ENCODE measurements at regions not wholly inside any gene's neighbourhood (a gene's known extent, or its start where the extent isn't known, plus 50 kb on each side); places are given as distances from the start of the nearest gene placed in this dataset.

- Histone ChIP-seq H3K4me1 (ENCODE audit: control insufficient read depth, insufficient read depth, low read length) (no peaks in the 10 kb centered on the region), H3K27me3 (ENCODE audit: control insufficient read depth, insufficient read depth, low read length) (no peaks in the 10 kb centered on the region), H3K27ac (ENCODE audit: low read depth, low read length) (no peak overlapping the region), H3K4me3 (ENCODE audit: low read length) (no peak overlapping the region), H3K9ac (ENCODE audit: low read length) (no peak overlapping the region), H3K36me3 (ENCODE audit: control insufficient read depth, insufficient read depth, low read length) (no peaks in the 10 kb centered on the region)
Measured at GRCh38 chr12:86659985-86660384, 403.8 kb upstream of the MGAT4C start.

- Histone ChIP-seq H3K9ac (ENCODE audit: low read length) (no peak overlapping the region), H3K36me3 (ENCODE audit: control insufficient read depth, insufficient read depth, low read length) (no peaks in the 10 kb centered on the region), H3K4me3 (ENCODE audit: low read length) (no peak overlapping the region), H3K27me3 (ENCODE audit: control insufficient read depth, insufficient read depth, low read length) (no peaks in the 10 kb centered on the region), H3K4me1 (ENCODE audit: control insufficient read depth, insufficient read depth, low read length) (no peaks in the 10 kb centered on the region), H3K27ac (ENCODE audit: low read depth, low read length) (no peak overlapping the region)
Measured at GRCh38 chr12:86658303-86658702, 402.1 kb upstream of the MGAT4C start.

- H3K4me1 ChIP-seq (ENCODE audit: control insufficient read depth, insufficient read depth, low read length), result no peaks in the 10 kb centered on the region
- no peak overlapping the region for H3K27ac ChIP-seq (ENCODE audit: low read depth, low read length)
- no peaks in the 10 kb centered on the region for H3K36me3 ChIP-seq (ENCODE audit: control insufficient read depth, insufficient read depth, low read length)
- H3K9ac ChIP-seq (ENCODE audit: low read length), result no peak overlapping the region
- H3K4me3 ChIP-seq (ENCODE audit: low read length), result no peak overlapping the region
- H3K27me3 ChIP-seq (ENCODE audit: control insufficient read depth, insufficient read depth, low read length), result no peaks in the 10 kb centered on the region
Measured at GRCh38 chr12:86647800-86648199, 391.6 kb upstream of the MGAT4C start.

- Histone ChIP-seq H3K27me3 (ENCODE audit: control insufficient read depth, insufficient read depth, low read length) (no peaks in the 10 kb centered on the region), H3K9ac (ENCODE audit: low read length) (no peak overlapping the region), H3K4me1 (ENCODE audit: control insufficient read depth, insufficient read depth, low read length) (no peaks in the 10 kb centered on the region), H3K27ac (ENCODE audit: low read depth, low read length) (no peak overlapping the region), H3K36me3 (ENCODE audit: control insufficient read depth, insufficient read depth, low read length) (no peaks in the 10 kb centered on the region), H3K4me3 (ENCODE audit: low read length) (no peak overlapping the region)
Measured at GRCh38 chr12:86634456-86635410, 378.5 kb upstream of the MGAT4C start.

GRCh38 chr12:86627001-86627400 is 370.8 kb upstream of the MGAT4C start:
- Histone ChIP-seq H3K27me3 (ENCODE audit: control insufficient read depth, insufficient read depth, low read length) (no peaks in the 10 kb centered on the region), H3K36me3 (ENCODE audit: control insufficient read depth, insufficient read depth, low read length) (no peaks in the 10 kb centered on the region), H3K4me3 (ENCODE audit: low read length) (no peak overlapping the region), H3K9ac (ENCODE audit: low read length) (no peak overlapping the region), H3K4me1 (ENCODE audit: control insufficient read depth, insufficient read depth, low read length) (no peaks in the 10 kb centered on the region), H3K27ac (ENCODE audit: low read depth, low read length) (no peak overlapping the region)

- H3K4me1 ChIP-seq (ENCODE audit: control insufficient read depth, insufficient read depth, low read length), result no peaks in the 10 kb centered on the region
Measured at GRCh38 chr12:86623267-86623666, 367.1 kb upstream of the MGAT4C start.

GRCh38 chr12:86621957-86622356 is 365.8 kb upstream of the MGAT4C start:
- no peaks in the 10 kb centered on the region for H3K36me3 ChIP-seq (ENCODE audit: control insufficient read depth, insufficient read depth, low read length)
- no peak overlapping the region for H3K9ac ChIP-seq (ENCODE audit: low read length)
- no peak overlapping the region for H3K4me3 ChIP-seq (ENCODE audit: low read length)
- H3K27me3 ChIP-seq (ENCODE audit: control insufficient read depth, insufficient read depth, low read length), result no peaks in the 10 kb centered on the region
- no peaks in the 10 kb centered on the region for H3K4me1 ChIP-seq (ENCODE audit: control insufficient read depth, insufficient read depth, low read length)
- no peak overlapping the region for H3K27ac ChIP-seq (ENCODE audit: low read depth, low read length)

More at GRCh38 chr12:86623267-86623666, 367.1 kb upstream of the MGAT4C start:
- no peak overlapping the region for H3K27ac ChIP-seq (ENCODE audit: low read depth, low read length)
- H3K4me3 ChIP-seq (ENCODE audit: low read length), result no peak overlapping the region
- no peaks in the 10 kb centered on the region for H3K27me3 ChIP-seq (ENCODE audit: control insufficient read depth, insufficient read depth, low read length)
- no peaks in the 10 kb centered on the region for H3K36me3 ChIP-seq (ENCODE audit: control insufficient read depth, insufficient read depth, low read length)
- no peak overlapping the region for H3K9ac ChIP-seq (ENCODE audit: low read length)

- no peaks in the 10 kb centered on the region for H3K36me3 ChIP-seq (ENCODE audit: control insufficient read depth, insufficient read depth, low read length)
- H3K27me3 ChIP-seq (ENCODE audit: control insufficient read depth, insufficient read depth, low read length), result no peaks in the 10 kb centered on the region
Measured at GRCh38 chr12:86613311-86613710, 357.1 kb upstream of the MGAT4C start.

GRCh38 chr12:86608638-86609037 is 352.4 kb upstream of the MGAT4C start:
- Histone ChIP-seq H3K9ac (ENCODE audit: low read length) (no peak overlapping the region), H3K27ac (ENCODE audit: low read depth, low read length) (no peak overlapping the region), H3K4me3 (ENCODE audit: low read length) (no peak overlapping the region), H3K27me3 (ENCODE audit: control insufficient read depth, insufficient read depth, low read length) (no peaks in the 10 kb centered on the region), H3K36me3 (ENCODE audit: control insufficient read depth, insufficient read depth, low read length) (no peaks in the 10 kb centered on the region), H3K4me1 (ENCODE audit: control insufficient read depth, insufficient read depth, low read length) (no peaks in the 10 kb centered on the region)

More at GRCh38 chr12:86613311-86613710, 357.1 kb upstream of the MGAT4C start:
- H3K4me3 ChIP-seq (ENCODE audit: low read length), result no peak overlapping the region
- H3K4me1 ChIP-seq (ENCODE audit: control insufficient read depth, insufficient read depth, low read length), result no peaks in the 10 kb centered on the region
- no peak overlapping the region for H3K27ac ChIP-seq (ENCODE audit: low read depth, low read length)
- no peak overlapping the region for H3K9ac ChIP-seq (ENCODE audit: low read length)

- Histone ChIP-seq H3K36me3 (ENCODE audit: control insufficient read depth, insufficient read depth, low read length) (no peaks in the 10 kb centered on the region), H3K27ac (ENCODE audit: low read depth, low read length) (no peak overlapping the region), H3K4me3 (ENCODE audit: low read length) (no peak overlapping the region), H3K9ac (ENCODE audit: low read length) (no peak overlapping the region), H3K27me3 (ENCODE audit: control insufficient read depth, insufficient read depth, low read length) (no peaks in the 10 kb centered on the region), H3K4me1 (ENCODE audit: control insufficient read depth, insufficient read depth, low read length) (no peaks in the 10 kb centered on the region)
Measured at GRCh38 chr12:86601550-86602308, 345.5 kb upstream of the MGAT4C start.

- H3K4me3 ChIP-seq (ENCODE audit: low read length), result no peak overlapping the region
- no peak overlapping the region for H3K9ac ChIP-seq (ENCODE audit: low read length)
Measured at GRCh38 chr12:86600664-86601231, 344.6 kb upstream of the MGAT4C start.

GRCh38 chr12:86597431-86597830 is 341.2 kb upstream of the MGAT4C start:
- Histone ChIP-seq H3K27ac (ENCODE audit: low read depth, low read length) (no peak overlapping the region), H3K4me1 (ENCODE audit: control insufficient read depth, insufficient read depth, low read length) (no peaks in the 10 kb centered on the region), H3K36me3 (ENCODE audit: control insufficient read depth, insufficient read depth, low read length) (no peaks in the 10 kb centered on the region), H3K9ac (ENCODE audit: low read length) (no peak overlapping the region), H3K4me3 (ENCODE audit: low read length) (no peak overlapping the region), H3K27me3 (ENCODE audit: control insufficient read depth, insufficient read depth, low read length) (no peaks in the 10 kb centered on the region)

More at GRCh38 chr12:86600664-86601231, 344.6 kb upstream of the MGAT4C start:
- H3K4me1 ChIP-seq (ENCODE audit: control insufficient read depth, insufficient read depth, low read length), result no peaks in the 10 kb centered on the region
- no peaks in the 10 kb centered on the region for H3K36me3 ChIP-seq (ENCODE audit: control insufficient read depth, insufficient read depth, low read length)
- no peak overlapping the region for H3K27ac ChIP-seq (ENCODE audit: low read depth, low read length)
- no peaks in the 10 kb centered on the region for H3K27me3 ChIP-seq (ENCODE audit: control insufficient read depth, insufficient read depth, low read length)

All from rectal smooth muscle tissue (tissue), 1 donor.